Endothelial cell of umbilical vein (primary cell): ENCODE measurements at regions not wholly inside any gene's neighbourhood (a gene's known extent, or its start where the extent isn't known, plus 50 kb on each side); places are given as distances from the start of the nearest gene placed in this dataset.

Experiments
- BruUV-seq: library from RNA; stranded (reverse); fragments of 400-500 nt; replicated peaks from 2 replicates; lab custom pipeline; 2021; lab: Mats Ljungman, UMichigan
- CTCF ChIA-PET: fragments of 300-600, 350-600 bp; sonication (Branson Sonifier 250); formaldehyde crosslinking; loops from one replicate; lab custom pipeline; 2021; ENCODE audit warnings: antibody characterized with exemption, inconsistent platforms; lab: Charles Lee
- POLR2A ChIA-PET: fragments of 300-600, 350-600 bp; sonication (Branson Sonifier 250); formaldehyde crosslinking; loops from one replicate; lab custom pipeline; 2021; ENCODE audit warnings: antibody characterized with exemption, inconsistent platforms; lab: Charles Lee
- DNase-seq: peaks from one replicate; pipeline ENCODE4 v3.0.0-alpha.2; 2011; ENCODE audit warnings: low read depth, low spot score
- FAIRE-seq: peaks from 2 replicates; lab custom pipeline; 2011; peaks lifted over from hg19 to GRCh38; lab: Jason Lieb, UNC
- H2AFZ ChIP-seq: 2 replicates; pipeline ENCODE4 v1.6.0; 2012; ENCODE audit warnings: low read depth, low read length, control low read depth, inconsistent platforms
- H3K27ac ChIP-seq: 2 replicates; pipeline ENCODE4 v1.5.1; 2011; ENCODE audit warnings: low read depth, mild to moderate bottlenecking, control low read depth, low read length, moderate library complexity; ENCODE audit not compliant: insufficient read depth
- H3K27me3 ChIP-seq, 2 experiments: 2 replicates each; pipeline versions ENCODE4 v1.6.0 to v1.6.1; 2011; ENCODE audit warnings: low read length in 2 of 2, mixed read lengths in 1 of 2; ENCODE audit not compliant: control insufficient read depth in 2 of 2, insufficient read depth in 2 of 2
- H3K36me3 ChIP-seq, 2 experiments: 2 replicates in 1 of 2; 3 replicates in 1 of 2; pipeline ENCODE4 v1.5.1; 2011; ENCODE audit warnings: low read length in 2 of 2, mild to moderate bottlenecking in 1 of 2, moderate library complexity in 1 of 2; ENCODE audit not compliant: control insufficient read depth in 2 of 2, insufficient read depth in 2 of 2; ENCODE audit errors: extremely low read depth in 1 of 2
- H3K4me1 ChIP-seq: 3 replicates; pipeline ENCODE4 v1.5.1; 2011; ENCODE audit warnings: mild to moderate bottlenecking, low read length; ENCODE audit not compliant: control insufficient read depth, insufficient read depth; ENCODE audit errors: extremely low read depth
- H3K4me2 ChIP-seq: 2 replicates; pipeline ENCODE4 v1.6.1; 2011; ENCODE audit warnings: low read length, control low read depth, mixed read lengths; ENCODE audit not compliant: insufficient read depth
- H3K4me3 ChIP-seq, 3 experiments: fragments of 200-600 bp in 1 of 3; sonication (generic), shearing (Covaris generic) in 1 of 3; replicated peaks in 1 of 3; 2 replicates each; pipeline ENCODE4 v1.5.1; 2011 to 2016; ENCODE audit warnings: control low read depth in 3 of 3, low read length in 3 of 3, mild to moderate bottlenecking in 2 of 3, inconsistent platforms in 1 of 3, low read depth in 1 of 3, moderate library complexity in 1 of 3; ENCODE audit not compliant: insufficient read depth in 1 of 3
- H3K79me2 ChIP-seq: 2 replicates; pipeline ENCODE4 v1.6.0; 2012; ENCODE audit warnings: low read length, inconsistent platforms; ENCODE audit not compliant: control insufficient read depth, insufficient read depth
- H3K9ac ChIP-seq: replicated peaks from 2 replicates; pipeline ENCODE3; 2011; ENCODE audit warnings: low read length, control low read depth; ENCODE audit not compliant: insufficient read depth; ENCODE audit errors: extremely low read depth
- H3K9me1 ChIP-seq: replicated peaks from 3 replicates; pipeline ENCODE4 v1.6.0; 2011; ENCODE audit warnings: mild to moderate bottlenecking, low read length; ENCODE audit not compliant: control insufficient read depth, insufficient read depth; ENCODE audit errors: extremely low read depth
- H3K9me3 ChIP-seq: replicated peaks from 2 replicates; pipeline ENCODE4 v1.5.1; 2012; ENCODE audit warnings: low read length, inconsistent platforms; ENCODE audit not compliant: control insufficient read depth, insufficient read depth
- H4K20me1 ChIP-seq: replicated peaks from 2 replicates; pipeline ENCODE3; 2011; ENCODE audit warnings: mild to moderate bottlenecking, low read length; ENCODE audit not compliant: control insufficient read depth, insufficient read depth; ENCODE audit errors: extremely low read depth
- EZH2 ChIP-seq: IDR thresholded peaks from 2 replicates; pipeline ENCODE4 v1.6.1; 2012; ENCODE audit warnings: borderline replicate concordance, low read depth, mild to moderate bottlenecking, moderate library complexity, low read length, inconsistent platforms; ENCODE audit not compliant: severe bottlenecking
- FOS ChIP-seq: IDR thresholded peaks from 2 replicates; pipeline ENCODE4 v1.6.1; 2011; ENCODE audit warnings: mild to moderate bottlenecking, low read length, moderate library complexity, borderline replicate concordance; ENCODE audit not compliant: insufficient read depth
- GATA2 ChIP-seq: IDR thresholded peaks from 2 replicates; pipeline ENCODE4 v1.7.0; 2011; ENCODE audit warnings: low read depth, mild to moderate bottlenecking, moderate library complexity, mixed read lengths, low read length; ENCODE audit not compliant: insufficient read length, insufficient read depth
- JUN ChIP-seq: IDR thresholded peaks from 2 replicates; pipeline ENCODE4 v1.6.1; 2011; ENCODE audit warnings: borderline replicate concordance, low read depth; ENCODE audit not compliant: insufficient read length, insufficient read depth
- MYC ChIP-seq: IDR thresholded peaks from one replicate; pipeline ENCODE4 v1.6.1; 2011; ENCODE audit warnings: mild to moderate bottlenecking, low read depth, low read length
- POLR2A ChIP-seq: IDR thresholded peaks from 2 replicates; pipeline ENCODE4 v1.6.1; 2012; ENCODE audit warnings: low read depth, mild to moderate bottlenecking, control low read depth, low read length
- POLR2AphosphoS5 ChIP-seq: IDR thresholded peaks from 2 replicates; pipeline ENCODE4 v1.6.1; 2012; ENCODE audit warnings: low read depth, mild to moderate bottlenecking, control low read depth, low read length, moderate library complexity; ENCODE audit not compliant: insufficient read depth
- dilution Hi-C: fragments of 300-500 bp; cut with MboI; formaldehyde crosslinking; loops from one replicate; pipeline ENCODE4 v1.15.0; 2019; ENCODE audit warnings: low sequenced_read_pairs; ENCODE audit not compliant: extremely low pct_ligation_motif_present
- intact Hi-C: fragments of 100-400 bp; cut with micrococcal nuclease; formaldehyde crosslinking; loops from one replicate; pipeline ENCODE4 v1.10.0; 2022
- TF ChIP-seq, protein P1 (sequence below): IDR thresholded peaks from 2 replicates; pipeline ENCODE4 v1.6.1; 2011; ENCODE audit not compliant: insufficient read depth, insufficient read length
- TF ChIP-seq, protein P2 (sequence below), 2 donors: IDR thresholded peaks; 1 replicate in 1 of 2; 2 replicates in 1 of 2; pipeline ENCODE4 v1.5.1; 2011; ENCODE audit warnings: low read length in 2 of 2, mild to moderate bottlenecking in 2 of 2, moderate library complexity in 2 of 2, control low read depth in 1 of 2, inconsistent platforms in 1 of 2, low read depth in 1 of 2; ENCODE audit not compliant: insufficient read depth in 1 of 2; ENCODE audit errors: extremely low read depth in 1 of 2

DNA sequence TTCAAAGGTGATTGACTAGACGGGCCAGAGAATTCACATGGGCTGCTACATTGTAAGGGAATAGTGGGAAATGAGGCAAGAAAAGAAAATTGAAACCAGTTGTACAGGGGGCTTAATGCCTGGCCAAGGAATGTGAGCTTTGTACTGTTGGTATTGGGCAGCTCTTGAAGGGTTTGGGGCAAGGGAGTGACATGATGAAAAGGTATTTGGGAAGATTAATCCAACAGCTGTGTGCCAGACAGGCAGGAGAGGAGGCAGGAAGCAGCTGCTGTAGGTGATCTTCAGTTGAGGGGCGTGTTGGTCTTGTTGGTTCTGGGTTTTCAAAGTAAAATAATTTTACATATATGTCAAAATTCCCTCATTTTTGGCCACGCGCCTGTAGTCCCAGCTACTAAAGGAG is 384.5 kb upstream of the TENM3 start:
- FAIRE-seq (no peak), DNase-seq (no peak)
- H3K9me1 ChIP-seq, result no peaks in the 10 kb centered on the region
- H3K4me2 ChIP-seq, result no peak overlapping the region
- no peaks in the 10 kb centered on the region for H3K36me3 ChIP-seq
- no peaks in the 10 kb centered on the region for H3K79me2 ChIP-seq
- no peaks in the 10 kb centered on the region for H4K20me1 ChIP-seq
- intact Hi-C loops, result no loop called here
- no peak overlapping the region for H2AFZ ChIP-seq
- H3K27ac ChIP-seq, result no peak overlapping the region
- H3K27me3 ChIP-seq, result no peaks in the 10 kb centered on the region
- no peak overlapping the region for H3K9ac ChIP-seq
- CTCF ChIA-PET, result interaction anchor here (0.7 kb wide), 1 partner anchor 717 kb away, joined by 3 read pairs; no protein-coding TSS in a partner anchor
- H3K4me1 ChIP-seq, result no peaks in the 10 kb centered on the region
- no peak for TF ChIP-seq JUN
- TF ChIP-seq EZH2, result no peak
- TF ChIP-seq FOS, result no peak
- H3K9me3 ChIP-seq, result peaks cover 2% of the 10 kb centered on the region
- H3K4me3 ChIP-seq, result no peak overlapping the region
- POLR2A ChIA-PET, result no interaction called here
- no TSS peak for BruUV-seq
- dilution Hi-C loops, result no loop called here

DNA sequence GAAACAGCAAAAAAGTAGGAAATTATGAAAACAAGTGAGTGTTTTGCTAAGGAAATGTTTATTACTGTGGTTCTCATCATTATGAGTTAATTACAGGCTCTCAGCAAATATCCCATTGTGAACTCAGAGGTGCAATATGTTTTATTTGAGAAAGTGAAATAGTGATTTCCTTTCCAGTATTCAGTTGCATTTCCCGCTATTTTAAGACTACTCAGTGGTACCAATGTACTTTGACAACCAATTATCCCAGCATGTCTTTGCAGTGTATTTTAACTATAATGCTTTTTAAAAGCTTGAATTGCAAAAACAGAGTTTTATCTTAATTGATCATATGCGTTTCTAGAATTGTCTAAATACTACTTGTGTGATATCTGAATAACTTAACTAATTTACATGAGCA is 383.8 kb upstream of the TENM3 start:
- no peak for TF ChIP-seq GATA2
- TF ChIP-seq FOS, result no peak
- TF ChIP-seq POLR2A, result no peak
- TF ChIP-seq, protein P1, sequence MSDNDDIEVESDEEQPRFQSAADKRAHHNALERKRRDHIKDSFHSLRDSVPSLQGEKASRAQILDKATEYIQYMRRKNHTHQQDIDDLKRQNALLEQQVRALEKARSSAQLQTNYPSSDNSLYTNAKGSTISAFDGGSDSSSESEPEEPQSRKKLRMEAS, result no peak
- TF ChIP-seq EZH2, result no peak
- TF ChIP-seq JUN, result no peak
- TF ChIP-seq, protein P2, sequence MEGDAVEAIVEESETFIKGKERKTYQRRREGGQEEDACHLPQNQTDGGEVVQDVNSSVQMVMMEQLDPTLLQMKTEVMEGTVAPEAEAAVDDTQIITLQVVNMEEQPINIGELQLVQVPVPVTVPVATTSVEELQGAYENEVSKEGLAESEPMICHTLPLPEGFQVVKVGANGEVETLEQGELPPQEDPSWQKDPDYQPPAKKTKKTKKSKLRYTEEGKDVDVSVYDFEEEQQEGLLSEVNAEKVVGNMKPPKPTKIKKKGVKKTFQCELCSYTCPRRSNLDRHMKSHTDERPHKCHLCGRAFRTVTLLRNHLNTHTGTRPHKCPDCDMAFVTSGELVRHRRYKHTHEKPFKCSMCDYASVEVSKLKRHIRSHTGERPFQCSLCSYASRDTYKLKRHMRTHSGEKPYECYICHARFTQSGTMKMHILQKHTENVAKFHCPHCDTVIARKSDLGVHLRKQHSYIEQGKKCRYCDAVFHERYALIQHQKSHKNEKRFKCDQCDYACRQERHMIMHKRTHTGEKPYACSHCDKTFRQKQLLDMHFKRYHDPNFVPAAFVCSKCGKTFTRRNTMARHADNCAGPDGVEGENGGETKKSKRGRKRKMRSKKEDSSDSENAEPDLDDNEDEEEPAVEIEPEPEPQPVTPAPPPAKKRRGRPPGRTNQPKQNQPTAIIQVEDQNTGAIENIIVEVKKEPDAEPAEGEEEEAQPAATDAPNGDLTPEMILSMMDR (IDR thresholded peaks at IDR 0.05; ENCODE audit: extremely low read depth in 1 of 2, insufficient read depth in 1 of 2, low read depth in 1 of 2, low read length in 2 of 2), result no peak
- TF ChIP-seq MYC, result no peak
- TF ChIP-seq POLR2AphosphoS5, result no peak
- Histone ChIP-seq H4K20me1 (no peaks in the 10 kb centered on the region), H3K9me1 (no peaks in the 10 kb centered on the region), H2AFZ (no peak overlapping the region), H3K4me3 (no peak overlapping the region), H3K79me2 (no peaks in the 10 kb centered on the region), H3K27me3 (no peaks in the 10 kb centered on the region), H3K4me1 (no peaks in the 10 kb centered on the region), H3K9me3 (peaks cover 2% of the 10 kb centered on the region), H3K9ac (no peak overlapping the region), H3K36me3 (no peaks in the 10 kb centered on the region), H3K27ac (no peak overlapping the region), H3K4me2 (no peak overlapping the region)
- FAIRE-seq (no peak), DNase-seq (no peak)
- CTCF ChIA-PET, result interaction anchor here (0.7 kb wide), 1 partner anchor 717 kb away, joined by 3 read pairs; no protein-coding TSS in a partner anchor
- POLR2A ChIA-PET, result no interaction called here
- intact Hi-C loops (no loop called here), dilution Hi-C loops (no loop called here)
- no TSS peak for BruUV-seq
